Mammary epithelial cell (primary cell): ENCODE measurements at regions not wholly inside any gene's neighbourhood (a gene's known extent, or its start where the extent isn't known, plus 50 kb on each side); places are given as distances from the start of the nearest gene placed in this dataset.

Source experiments
- CTCF ChIP-seq, 2 donors: IDR thresholded peaks in 1 of 2; conservative IDR thresholded peaks in 1 of 2; 2 replicates each; pipeline ENCODE4 v1.5.1; 2011 to 2012; ENCODE audit warnings: inconsistent platforms in 2 of 2, low read length in 2 of 2, mild to moderate bottlenecking in 2 of 2, control low read depth in 1 of 2, low read depth in 1 of 2; ENCODE audit not compliant: insufficient read depth in 1 of 2; ENCODE audit errors: extremely low read depth in 1 of 2
- EZH2 ChIP-seq: IDR thresholded peaks from 2 replicates; pipeline ENCODE4 v1.6.1; 2012; ENCODE audit warnings: low read length, inconsistent platforms, borderline replicate concordance

GRCh38 chr6:167571550-167571949 lies 246.7 kb downstream of the TTLL2 start:
- TF ChIP-seq CTCF (conservative IDR thresholded peaks at IDR 0.05 in 1 of 2, IDR thresholded peaks at IDR 0.05 in 1 of 2; ENCODE audit: extremely low read depth in 1 of 2, insufficient read depth in 1 of 2, low read depth in 1 of 2, low read length in 2 of 2) (no peak), EZH2 (no peak)
